Neuronal stem cell (in vitro differentiated cells): ENCODE measurements at regions not wholly inside any gene's neighbourhood (a gene's known extent, or its start where the extent isn't known, plus 50 kb on each side); places are given as distances from the start of the nearest gene placed in this dataset.

Experiments
- DNase-seq: peaks from one replicate; pipeline ENCODE4 v3.0.0-alpha.2; 2013; ENCODE audit warnings: low spot score
- H2AFZ ChIP-seq: one replicate; pipeline ENCODE4 v1.6.1; 2013; ENCODE audit warnings: mild to moderate bottlenecking, low read length, inconsistent platforms
- H2AK5ac ChIP-seq: 2 replicates; pipeline ENCODE4 v1.6.1; 2013; ENCODE audit warnings: low read depth, mild to moderate bottlenecking, inconsistent platforms, low read length, moderate library complexity, mixed read lengths
- H2BK120ac ChIP-seq: 2 replicates; pipeline ENCODE4 v1.6.1; 2013; ENCODE audit warnings: low read depth, mild to moderate bottlenecking, inconsistent platforms, low read length, moderate library complexity, mixed read lengths
- H2BK12ac ChIP-seq: one replicate; pipeline ENCODE4 v1.6.1; 2013; ENCODE audit warnings: low read length, inconsistent platforms
- H2BK15ac ChIP-seq: 2 replicates; pipeline ENCODE4 v1.6.1; 2013; ENCODE audit warnings: mild to moderate bottlenecking, low read length, inconsistent platforms, mixed read lengths
- H2BK5ac ChIP-seq: one replicate; pipeline ENCODE4 v1.6.1; 2013; ENCODE audit warnings: inconsistent platforms, mild to moderate bottlenecking, low read length, moderate library complexity
- H3K14ac ChIP-seq: one replicate; pipeline ENCODE4 v1.6.1; 2013; ENCODE audit warnings: low read length, inconsistent platforms
- H3K18ac ChIP-seq: 2 replicates; pipeline ENCODE4 v1.6.1; 2013; ENCODE audit warnings: low read length, inconsistent platforms
- H3K23ac ChIP-seq: 2 replicates; pipeline ENCODE4 v1.6.1; 2013; ENCODE audit warnings: low read depth, mild to moderate bottlenecking, mixed read lengths, low read length, inconsistent platforms; ENCODE audit not compliant: poor library complexity
- H3K27ac ChIP-seq: replicated peaks from 3 replicates; pipeline ENCODE4 v1.5.1; 2013; ENCODE audit warnings: low read length, inconsistent platforms
- H3K27me3 ChIP-seq, 3 experiments: 2 replicates each; pipeline ENCODE4 v1.6.1; 2013; ENCODE audit warnings: low read length in 3 of 3, mild to moderate bottlenecking in 2 of 3, inconsistent platforms in 1 of 3, low read depth in 1 of 3, mixed read lengths in 1 of 3, moderate library complexity in 1 of 3; ENCODE audit not compliant: control insufficient read depth in 3 of 3, insufficient read depth in 3 of 3
- H3K36me3 ChIP-seq, 2 donors: replicated peaks in 1 of 2; 2 replicates each; pipeline ENCODE4 v1.6.1; 2013; ENCODE audit warnings: low read length in 2 of 2; ENCODE audit not compliant: control insufficient read depth in 2 of 2, insufficient read depth in 2 of 2
- H3K4ac ChIP-seq: 2 replicates; pipeline ENCODE4 v1.6.1; 2013; ENCODE audit warnings: inconsistent platforms, mild to moderate bottlenecking, low read length, moderate library complexity
- H3K4me1 ChIP-seq, 2 donors: 1 replicate in 1 of 2; 2 replicates in 1 of 2; pipeline ENCODE4 v1.6.1; 2013; ENCODE audit warnings: low read length in 2 of 2, low read depth in 1 of 2; ENCODE audit not compliant: control insufficient read depth in 2 of 2, insufficient read depth in 1 of 2
- H3K4me2 ChIP-seq: one replicate; pipeline ENCODE4 v1.6.1; 2013; ENCODE audit warnings: mild to moderate bottlenecking, low read length, inconsistent platforms; ENCODE audit not compliant: insufficient read depth, poor library complexity, severe bottlenecking
- H3K4me3 ChIP-seq, 2 donors: 2 replicates each; pipeline ENCODE4 v1.5.1; 2013; ENCODE audit warnings: low read length in 2 of 2, mild to moderate bottlenecking in 2 of 2, inconsistent platforms in 1 of 2, moderate library complexity in 1 of 2
- H3K79me1 ChIP-seq: one replicate; pipeline ENCODE4 v1.6.1; 2013; ENCODE audit warnings: low read depth, mild to moderate bottlenecking, inconsistent platforms, low read length, moderate library complexity
- H3K9ac ChIP-seq: one replicate; pipeline ENCODE4 v1.6.1; 2013; ENCODE audit warnings: mild to moderate bottlenecking, low read depth, low read length, inconsistent platforms; ENCODE audit not compliant: poor library complexity
- H3K9me3 ChIP-seq, 2 donors: replicated peaks in 1 of 2; 2 replicates each; pipeline versions ENCODE3 to v1.6.1; 2013; ENCODE audit warnings: low read length in 2 of 2, mild to moderate bottlenecking in 2 of 2, inconsistent platforms in 1 of 2, low read depth in 1 of 2, mixed read lengths in 1 of 2, moderate library complexity in 1 of 2; ENCODE audit not compliant: control insufficient read depth in 2 of 2, insufficient read depth in 1 of 2
- H4K8ac ChIP-seq: one replicate; pipeline ENCODE4 v1.6.1; 2013; ENCODE audit warnings: low read depth, mild to moderate bottlenecking, inconsistent platforms, low read length, moderate library complexity
- H4K91ac ChIP-seq: one replicate; pipeline ENCODE4 v1.6.1; 2013; ENCODE audit warnings: low read length, low read depth, mild to moderate bottlenecking, inconsistent platforms; ENCODE audit not compliant: poor library complexity
- WGBS, 2 donors: extraction: QIAGEN DNeasy Blood & Tissue Kit; methylation state at CpG; one replicate each; pipeline ENCODE4 v1.1.7; 2013; ENCODE audit warnings: missing lambda C conversion rate in 2 of 2, mixed read lengths in 1 of 2; ENCODE audit not compliant: insufficient read length in 2 of 2, insufficient replicate concordance in 1 of 2; ENCODE audit errors: extremely low coverage in 2 of 2; 5-methylcytosine and 5-hydroxymethylcytosine counted together

DNA sequence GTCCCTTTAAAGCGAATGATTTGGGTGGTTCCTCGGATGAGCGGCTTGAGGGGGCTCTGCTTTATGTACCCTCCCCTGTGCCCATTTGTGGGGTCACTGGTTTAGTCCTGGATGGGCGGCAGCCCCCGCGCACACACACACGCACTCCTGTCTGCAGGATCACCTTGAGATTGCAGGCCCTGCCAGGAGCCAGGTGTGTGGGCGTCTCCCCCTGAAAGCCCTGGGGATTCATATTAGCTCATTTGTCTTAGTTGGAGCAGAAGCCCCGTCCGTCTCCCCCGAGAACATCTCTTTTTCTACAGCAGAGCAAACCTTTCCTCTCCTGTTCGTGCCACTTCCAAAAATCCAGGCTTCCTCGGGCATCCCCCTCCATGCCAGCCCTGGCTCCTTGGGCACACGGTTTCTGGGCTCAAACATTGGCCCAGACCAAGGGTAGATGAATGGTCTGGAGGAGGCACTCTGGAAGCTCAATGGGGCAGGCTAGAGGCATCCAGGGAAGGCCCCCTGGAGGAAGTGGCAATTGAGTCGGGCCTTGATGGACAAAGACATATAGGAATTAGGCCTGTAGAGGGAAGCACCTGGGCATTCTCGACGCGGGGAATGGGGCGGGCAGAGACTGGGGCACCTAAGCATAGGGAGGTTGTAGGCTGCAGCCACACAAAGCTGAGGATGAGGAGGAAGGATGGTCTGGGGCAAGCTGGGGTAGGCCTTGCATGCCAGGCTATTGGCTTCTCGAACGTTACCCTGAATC lies 218.5 kb upstream of the GSE1 start:
- Histone ChIP-seq H3K4ac (no peak overlapping the region), H4K8ac (no peak overlapping the region), H2BK12ac (no peak overlapping the region), H3K9ac (no peak overlapping the region), H2AK5ac (peak overlapping the region; percentile 92), H3K4me2 (no peak overlapping the region), H2BK15ac (peak overlapping the region; percentile 45), H4K91ac (no peak overlapping the region), H2AFZ (no peak overlapping the region), H2BK5ac (peak overlapping the region; percentile 93), H3K27me3 (no peaks in the 10 kb centered on the region), H3K4me3 (no peak overlapping the region), H2BK120ac (peak overlapping the region; percentile 49), H3K4me1 (peaks cover 5 to 37% of the 10 kb centered on the region in 2 donors), H3K36me3 (peaks cover 0 to 2% of the 10 kb centered on the region in 2 donors), H3K79me1 (no peaks in the 10 kb centered on the region), H3K14ac (peak overlapping the region; percentile 49), H3K23ac (no peak overlapping the region), H3K18ac (peak overlapping the region; percentile 45), H3K9me3 (no peaks in the 10 kb centered on the region), H3K27ac (no peak overlapping the region)
- no CpG with 5 or more reads among the region's 21 CpGs for WGBS, 2 donors
- DNase-seq, result no peak

- no peak overlapping the region for H3K4me3 ChIP-seq
- peaks cover 0 to 2% of the 10 kb centered on the region in 2 donors for H3K36me3 ChIP-seq
- peak overlapping the region; percentile 49 for H2BK120ac ChIP-seq
- H3K27ac ChIP-seq, result no peak overlapping the region
- no peak overlapping the region for H3K23ac ChIP-seq
- no peak overlapping the region for H4K8ac ChIP-seq
- H3K14ac ChIP-seq, result peak overlapping the region; percentile 49
- H2AK5ac ChIP-seq, result peak overlapping the region; percentile 92
- no CpG with 5 or more reads among the region's 25 CpGs for WGBS, 2 donors
- H3K4me1 ChIP-seq, result peaks cover 5 to 40% of the 10 kb centered on the region in 2 donors
- no peak overlapping the region for H2BK5ac ChIP-seq
- DNase-seq, result no peak
- H3K18ac ChIP-seq, result peak overlapping the region; percentile 80
- H2AFZ ChIP-seq, result peak overlapping the region; percentile 61
- no peak overlapping the region for H2BK12ac ChIP-seq
- no peak overlapping the region for H3K9ac ChIP-seq
- no peak overlapping the region for H4K91ac ChIP-seq
- H3K27me3 ChIP-seq, result no peaks in the 10 kb centered on the region
- no peak overlapping the region for H3K4me2 ChIP-seq
- peak overlapping the region; percentile 45 for H2BK15ac ChIP-seq
- no peak overlapping the region for H3K4ac ChIP-seq
- no peaks in the 10 kb centered on the region for H3K9me3 ChIP-seq
- H3K79me1 ChIP-seq, result no peaks in the 10 kb centered on the region
Observed at GRCh38 chr16:85395207-85395912, 217.8 kb upstream of the GSE1 start.

GRCh38 chr16:85395913-85396878 lies 216.9 kb upstream of the GSE1 start:
- H3K23ac ChIP-seq, result peak overlapping the region; percentile 46
- H3K27ac ChIP-seq, result no peak overlapping the region
- H2BK5ac ChIP-seq, result peak overlapping the region; percentile 10
- H3K4me2 ChIP-seq, result no peak overlapping the region
- H4K8ac ChIP-seq, result no peak overlapping the region
- no CpG with 5 or more reads among the region's 24 CpGs for WGBS, 2 donors
- H3K79me1 ChIP-seq, result no peaks in the 10 kb centered on the region
- H3K4me3 ChIP-seq, result no peak overlapping the region
- H3K4me1 ChIP-seq, result peaks cover 5 to 37% of the 10 kb centered on the region in 2 donors
- peaks cover 0 to 2% of the 10 kb centered on the region in 2 donors for H3K36me3 ChIP-seq
- H3K9me3 ChIP-seq, result peaks cover 0 to 6% of the 10 kb centered on the region in 2 donors
- DNase-seq, result no peak
- H2AK5ac ChIP-seq, result peak overlapping the region; percentile 23
- H2BK15ac ChIP-seq, result peak overlapping the region; percentile 25
- no peak overlapping the region for H3K9ac ChIP-seq
- peak overlapping the region; percentile 66 for H3K14ac ChIP-seq
- H3K27me3 ChIP-seq, result no peaks in the 10 kb centered on the region
- H2BK12ac ChIP-seq, result no peak overlapping the region
- H2BK120ac ChIP-seq, result peak overlapping the region; percentile 21
- peak overlapping the region; percentile 44 for H3K4ac ChIP-seq
- peak overlapping the region; percentile 61 for H2AFZ ChIP-seq
- H3K18ac ChIP-seq, result peak overlapping the region; percentile 82
- H4K91ac ChIP-seq, result no peak overlapping the region
